ENCODE measurements at regions not wholly inside any gene's neighbourhood (a gene's known extent, or its start where the extent isn't known, plus 50 kb on each side); places are given as distances from the start of the nearest gene placed in this dataset.

DNA sequence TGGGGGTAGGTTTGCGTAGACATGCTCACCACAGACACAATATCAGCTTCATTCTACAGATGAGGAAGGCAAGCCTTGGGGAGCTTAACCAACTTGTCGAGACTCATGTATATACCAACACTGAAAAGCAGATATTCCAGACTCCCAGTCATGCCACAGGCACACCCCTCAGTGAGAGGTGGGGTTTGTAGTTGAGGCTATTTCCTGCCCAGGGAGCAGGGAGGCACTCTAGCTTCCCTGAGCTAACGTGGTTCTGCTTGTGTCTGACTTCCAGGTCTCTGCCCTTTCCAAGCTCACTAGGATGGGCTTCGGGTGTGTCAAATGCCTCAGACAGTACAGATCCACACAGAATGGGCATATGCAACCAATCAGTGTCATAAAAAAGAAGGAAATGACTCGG, 122.3 kb upstream of the RUNX1 start:
- no peak overlapping the region for H3K4me3 ChIP-seq (ENCODE audit: low read depth, low read length)
- TF ChIP-seq, protein P1, sequence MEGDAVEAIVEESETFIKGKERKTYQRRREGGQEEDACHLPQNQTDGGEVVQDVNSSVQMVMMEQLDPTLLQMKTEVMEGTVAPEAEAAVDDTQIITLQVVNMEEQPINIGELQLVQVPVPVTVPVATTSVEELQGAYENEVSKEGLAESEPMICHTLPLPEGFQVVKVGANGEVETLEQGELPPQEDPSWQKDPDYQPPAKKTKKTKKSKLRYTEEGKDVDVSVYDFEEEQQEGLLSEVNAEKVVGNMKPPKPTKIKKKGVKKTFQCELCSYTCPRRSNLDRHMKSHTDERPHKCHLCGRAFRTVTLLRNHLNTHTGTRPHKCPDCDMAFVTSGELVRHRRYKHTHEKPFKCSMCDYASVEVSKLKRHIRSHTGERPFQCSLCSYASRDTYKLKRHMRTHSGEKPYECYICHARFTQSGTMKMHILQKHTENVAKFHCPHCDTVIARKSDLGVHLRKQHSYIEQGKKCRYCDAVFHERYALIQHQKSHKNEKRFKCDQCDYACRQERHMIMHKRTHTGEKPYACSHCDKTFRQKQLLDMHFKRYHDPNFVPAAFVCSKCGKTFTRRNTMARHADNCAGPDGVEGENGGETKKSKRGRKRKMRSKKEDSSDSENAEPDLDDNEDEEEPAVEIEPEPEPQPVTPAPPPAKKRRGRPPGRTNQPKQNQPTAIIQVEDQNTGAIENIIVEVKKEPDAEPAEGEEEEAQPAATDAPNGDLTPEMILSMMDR (IDR thresholded peaks at IDR 0.05; ENCODE audit: low read depth, low read length): no peak
- no peak for DNase-seq (ENCODE audit: low read depth, low spot score)
- in situ Hi-C loops (cut with HindIII; ENCODE audit: low sequenced_read_pairs): no loop called here

DNA sequence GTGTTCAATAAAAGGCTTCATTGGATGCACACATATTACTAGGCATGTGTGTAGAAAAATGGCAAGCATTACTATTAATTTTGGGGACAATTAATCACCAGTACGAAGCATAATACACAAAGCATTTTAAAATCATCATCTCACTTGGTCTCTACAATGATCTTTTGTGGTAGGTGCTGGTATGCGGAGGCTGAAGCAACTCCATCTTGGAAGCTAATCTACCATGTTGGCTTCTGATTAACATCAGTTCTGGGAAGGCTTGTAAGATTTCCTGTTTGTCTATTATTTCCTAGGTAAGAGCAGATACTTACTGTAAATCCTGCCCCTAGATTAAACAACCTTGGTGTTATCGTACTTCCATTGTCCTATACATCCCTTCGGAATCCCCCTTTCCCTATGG, 121.7 kb upstream of the RUNX1 start:
- DNase-seq (ENCODE audit: low read depth, low spot score): no peak
- TF ChIP-seq, protein P1 (IDR thresholded peaks at IDR 0.05; ENCODE audit: low read depth, low read length): no peak
- H3K4me3 ChIP-seq (ENCODE audit: low read depth, low read length): no peak overlapping the region
- in situ Hi-C loops (cut with HindIII; ENCODE audit: low sequenced_read_pairs): no loop called here

DNA sequence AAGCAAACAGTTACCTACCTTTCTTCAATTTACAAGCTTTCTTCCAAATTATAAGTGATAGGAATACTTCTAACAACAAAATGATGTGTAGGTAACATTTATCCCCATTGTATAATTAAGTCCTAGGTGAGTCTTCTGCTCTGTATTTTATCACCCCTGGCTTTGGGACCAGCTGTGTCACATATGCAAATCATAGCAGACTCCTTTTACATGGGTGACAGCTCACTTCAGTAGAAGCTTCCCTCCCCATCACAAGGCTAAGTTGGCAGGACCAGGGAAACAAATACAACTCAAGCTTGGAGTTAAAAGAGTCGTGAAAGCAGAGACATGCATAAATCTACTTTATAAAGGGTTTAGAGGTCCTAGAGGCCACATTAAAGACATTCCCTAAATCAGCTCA, 121.1 kb upstream of the RUNX1 start:
- no peak overlapping the region for H3K4me3 ChIP-seq (ENCODE audit: low read depth, low read length)
- no peak for DNase-seq (ENCODE audit: low read depth, low spot score)
- TF ChIP-seq, protein P1 (IDR thresholded peaks at IDR 0.05; ENCODE audit: low read depth, low read length): no peak
- in situ Hi-C loops (cut with HindIII; ENCODE audit: low sequenced_read_pairs): no loop called here

DNA sequence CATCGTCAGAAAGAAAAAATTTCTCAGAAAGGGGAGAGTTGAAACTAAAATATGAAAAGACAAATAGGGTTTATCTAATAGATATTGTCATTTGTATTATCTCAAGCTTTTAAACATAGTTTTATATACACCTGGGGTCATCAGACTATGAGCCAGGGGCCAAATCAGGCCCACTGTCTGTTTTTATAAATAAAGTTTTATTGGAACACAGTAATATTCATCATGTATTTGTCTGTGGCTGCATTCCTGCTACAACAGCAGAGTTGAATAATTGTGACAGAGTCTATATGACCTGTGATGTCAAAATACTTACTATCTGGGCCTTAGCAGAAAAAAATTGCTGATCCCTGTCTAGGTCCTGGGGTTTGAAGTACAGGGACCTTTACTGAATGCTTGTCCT, 120.5 kb upstream of the RUNX1 start:
- H3K4me3 ChIP-seq (ENCODE audit: low read depth, low read length): no peak overlapping the region
- in situ Hi-C loops (cut with HindIII; ENCODE audit: low sequenced_read_pairs): no loop called here
- no peak for DNase-seq (ENCODE audit: low read depth, low spot score)
- TF ChIP-seq, protein P1 (IDR thresholded peaks at IDR 0.05; ENCODE audit: low read depth, low read length): no peak

DNA sequence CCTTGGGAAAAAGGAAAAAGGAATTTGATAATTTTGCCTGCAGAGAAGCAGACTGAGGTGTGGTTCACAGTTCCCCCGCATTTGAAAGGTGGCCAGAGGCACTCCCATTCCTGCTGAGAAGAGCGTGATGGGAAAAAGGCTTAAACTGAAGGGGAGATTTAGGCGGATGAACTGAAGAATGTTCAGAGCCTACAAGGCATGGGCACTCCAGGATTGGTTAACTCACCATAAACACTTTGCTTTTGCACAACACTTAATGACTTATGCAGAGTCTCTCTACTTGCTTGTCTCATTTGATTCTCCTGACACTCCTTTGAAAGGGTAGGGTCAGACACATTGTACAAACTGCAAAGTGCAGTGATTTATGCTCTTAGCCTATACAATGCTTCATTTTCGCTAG, 119.6 kb upstream of the RUNX1 start:
- no peak overlapping the region for H3K4me3 ChIP-seq (ENCODE audit: low read depth, low read length)
- in situ Hi-C loops (cut with HindIII; ENCODE audit: low sequenced_read_pairs): no loop called here
- no peak for DNase-seq (ENCODE audit: low read depth, low spot score)
- TF ChIP-seq, protein P1 (IDR thresholded peaks at IDR 0.05; ENCODE audit: low read depth, low read length): no peak

DNA sequence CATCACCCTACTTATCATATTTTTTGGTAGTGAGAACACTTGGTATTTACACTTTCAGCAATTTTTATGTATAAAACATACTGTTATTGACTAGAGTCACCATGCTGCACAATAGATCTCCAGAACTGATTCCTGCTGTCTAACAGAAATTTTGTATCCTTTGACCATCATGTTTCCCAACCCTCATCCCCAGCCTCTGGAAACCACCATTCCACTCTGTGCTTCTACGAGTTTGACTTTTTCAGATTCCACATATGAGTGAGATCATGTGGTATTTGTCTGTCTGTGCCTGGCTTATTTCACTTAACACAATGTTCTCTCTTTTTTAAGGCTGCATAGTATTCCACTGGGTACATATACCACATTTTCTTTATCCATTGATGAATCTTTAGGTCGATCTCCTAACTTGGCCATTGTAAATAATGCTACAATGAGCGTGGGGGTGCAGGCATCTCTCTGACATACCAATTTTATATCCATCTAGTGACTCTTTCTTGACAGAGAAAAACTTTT, 115.9 kb upstream of the RUNX1 start:
- in situ Hi-C loops (cut with HindIII; ENCODE audit: low sequenced_read_pairs): no loop called here
- H3K4me3 ChIP-seq (ENCODE audit: low read depth, low read length): no peak overlapping the region
- TF ChIP-seq, protein P1 (IDR thresholded peaks at IDR 0.05; ENCODE audit: low read depth, low read length): no peak
- DNase-seq (ENCODE audit: low read depth, low spot score): no peak

DNA sequence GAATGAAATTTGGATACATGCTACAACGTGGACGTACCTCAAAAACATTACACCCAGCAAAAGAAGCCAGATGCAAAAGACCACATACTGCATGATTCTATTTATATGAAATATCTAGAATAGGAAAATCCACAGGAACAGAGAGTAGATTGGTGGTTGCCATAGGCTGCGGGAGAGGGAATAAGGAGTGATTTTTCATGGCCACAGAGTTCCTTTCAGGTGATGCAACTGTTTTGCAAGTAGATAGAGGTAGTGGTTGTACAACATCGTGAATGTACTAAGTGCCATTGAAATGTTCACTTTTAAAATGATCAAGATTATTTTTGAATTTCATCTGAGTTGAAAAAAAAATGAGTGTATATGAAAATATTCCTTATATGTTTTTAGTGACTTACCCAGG, 115.3 kb upstream of the RUNX1 start:
- in situ Hi-C loops (cut with HindIII; ENCODE audit: low sequenced_read_pairs): no loop called here
- no peak overlapping the region for H3K4me3 ChIP-seq (ENCODE audit: low read depth, low read length)
- TF ChIP-seq, protein P1 (IDR thresholded peaks at IDR 0.05; ENCODE audit: low read depth, low read length): no peak
- DNase-seq (ENCODE audit: low read depth, low spot score): no peak
